ENCODE measurements at regions not wholly inside any gene's neighbourhood (a gene's known extent, or its start where the extent isn't known, plus 50 kb on each side); places are given as distances from the start of the nearest gene placed in this dataset.

GRCh38 chr3:159513867-159514380 lies 474.7 kb upstream of the IL12A start:
- DNase-seq (ENCODE audit: low read depth) = no peak

- no peak for DNase-seq (ENCODE audit: low read depth)
Observed at GRCh38 chr3:159517105-159517504, 471.5 kb upstream of the IL12A start.

- no peak for DNase-seq (ENCODE audit: low read depth)
Observed at GRCh38 chr3:159520638-159521037, 468.0 kb upstream of the IL12A start.

GRCh38 chr3:159522276-159522675 lies 466.4 kb upstream of the IL12A start:
- no peak for DNase-seq (ENCODE audit: low read depth)

- DNase-seq (ENCODE audit: low read depth) = no peak
Observed at GRCh38 chr3:159528251-159528895, 460.3 kb upstream of the IL12A start.

- DNase-seq (ENCODE audit: low read depth) = peak; percentile 53
Observed at GRCh38 chr3:159532577-159532976, 456.1 kb upstream of the IL12A start.

GRCh38 chr3:159534496-159534895 lies 454.1 kb upstream of the IL12A start:
- peak; percentile 7 for DNase-seq (ENCODE audit: low read depth)

- DNase-seq (ENCODE audit: low read depth) = no peak
Observed at GRCh38 chr3:159536876-159537275, 451.8 kb upstream of the IL12A start.

- DNase-seq (ENCODE audit: low read depth) = no peak
Observed at GRCh38 chr3:159538507-159538906, 450.1 kb upstream of the IL12A start.

GRCh38 chr3:159540882-159541495 lies 447.6 kb upstream of the IL12A start:
- DNase-seq (ENCODE audit: low read depth) = no peak

GRCh38 chr3:159548675-159549335 lies 439.8 kb upstream of the IL12A start:
- peak; percentile 70 for DNase-seq (ENCODE audit: low read depth)

- DNase-seq (ENCODE audit: low read depth) = no peak
Observed at GRCh38 chr3:159555205-159555604, 433.4 kb upstream of the IL12A start.

GRCh38 chr3:159559771-159560170 lies 428.9 kb upstream of the IL12A start:
- DNase-seq (ENCODE audit: low read depth) = no peak

GRCh38 chr3:159560214-159560979 lies 428.2 kb upstream of the IL12A start:
- no peak for DNase-seq (ENCODE audit: low read depth)

GRCh38 chr3:159565313-159565712 lies 423.3 kb upstream of the IL12A start:
- DNase-seq (ENCODE audit: low read depth) = no peak

- DNase-seq (ENCODE audit: low read depth) = no peak
Observed at GRCh38 chr3:159583662-159584061, 405.0 kb upstream of the IL12A start.

GRCh38 chr3:159584421-159584820 lies 404.2 kb upstream of the IL12A start:
- DNase-seq (ENCODE audit: low read depth) = no peak

GRCh38 chr3:159586571-159587202 lies 401.9 kb upstream of the IL12A start:
- DNase-seq (ENCODE audit: low read depth) = peak; percentile 79

GRCh38 chr3:159593927-159594605 lies 394.6 kb upstream of the IL12A start:
- DNase-seq (ENCODE audit: low read depth) = no peak

- DNase-seq (ENCODE audit: low read depth) = no peak
Observed at GRCh38 chr3:159600291-159600690, 388.3 kb upstream of the IL12A start.

- peak; percentile 61 for DNase-seq (ENCODE audit: low read depth)
Observed at GRCh38 chr3:159604151-159604581, 384.5 kb upstream of the IL12A start.
